HEK293T (cell line): ENCODE measurements at regions not wholly inside any gene's neighbourhood (a gene's known extent, or its start where the extent isn't known, plus 50 kb on each side); places are given as distances from the start of the nearest gene placed in this dataset.
"Not testable (repeated sequence)": the region's sequence is repeated elsewhere in the genome, so short reads cannot be mapped to it uniquely, and the experiment has no call there.

Source experiments
- ELF4 ChIP-seq: fragments of 450-650 bp; IDR thresholded peaks from 2 replicates; pipeline ENCODE4 v1.6.1; 2017; ENCODE audit warnings: antibody characterized with exemption
- FOXM1 ChIP-seq: fragments of 450-650 bp; IDR thresholded peaks from 2 replicates; pipeline ENCODE4 v1.6.1; 2017; ENCODE audit warnings: mild to moderate bottlenecking, borderline replicate concordance
- HDGF ChIP-seq: fragments of 450-650 bp; IDR thresholded peaks from 2 replicates; pipeline ENCODE4 v1.6.1; 2017; ENCODE audit warnings: antibody characterized with exemption, borderline replicate concordance
- NFRKB ChIP-seq: fragments of 450-650 bp; IDR thresholded peaks from 2 replicates; pipeline ENCODE4 v1.6.1; 2016; ENCODE audit warnings: mild to moderate bottlenecking, moderate library complexity
- SP1 ChIP-seq: fragments of 450-650 bp; IDR thresholded peaks from 2 replicates; pipeline ENCODE4 v1.6.1; 2017
- SUZ12 ChIP-seq: fragments of 450-650 bp; IDR thresholded peaks from 2 replicates; pipeline ENCODE4 v1.6.1; 2016; ENCODE audit warnings: mild to moderate bottlenecking
- TF ChIP-seq, protein P1 (sequence below): fragments of 450-650 bp; IDR thresholded peaks from 2 replicates; pipeline ENCODE4 v1.6.1; 2016

DNA sequence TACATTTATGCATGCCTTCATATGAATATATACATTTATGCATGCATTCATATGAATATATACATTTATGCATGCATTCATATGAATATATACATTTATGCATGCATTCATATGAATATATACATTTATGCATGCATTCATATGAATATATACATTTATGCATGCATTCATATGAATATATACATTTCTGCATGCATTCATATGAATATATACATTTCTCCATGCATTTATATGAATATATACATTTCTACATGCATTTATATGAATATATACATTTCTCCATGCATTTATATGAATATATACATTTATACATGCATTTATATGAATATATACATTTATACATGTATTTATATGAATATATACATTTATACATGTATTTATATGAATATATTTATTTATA lies 70.7 kb upstream of the DPP10 start:
- TF ChIP-seq SP1, FOXM1, HDGF, ELF4, NFRKB, SUZ12: not testable (repeated sequence)
- TF ChIP-seq, protein P1, sequence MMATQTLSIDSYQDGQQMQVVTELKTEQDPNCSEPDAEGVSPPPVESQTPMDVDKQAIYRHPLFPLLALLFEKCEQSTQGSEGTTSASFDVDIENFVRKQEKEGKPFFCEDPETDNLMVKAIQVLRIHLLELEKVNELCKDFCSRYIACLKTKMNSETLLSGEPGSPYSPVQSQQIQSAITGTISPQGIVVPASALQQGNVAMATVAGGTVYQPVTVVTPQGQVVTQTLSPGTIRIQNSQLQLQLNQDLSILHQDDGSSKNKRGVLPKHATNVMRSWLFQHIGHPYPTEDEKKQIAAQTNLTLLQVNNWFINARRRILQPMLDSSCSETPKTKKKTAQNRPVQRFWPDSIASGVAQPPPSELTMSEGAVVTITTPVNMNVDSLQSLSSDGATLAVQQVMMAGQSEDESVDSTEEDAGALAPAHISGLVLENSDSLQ: not testable (repeated sequence)
